ENCODE measurements at regions not wholly inside any gene's neighbourhood (a gene's known extent, or its start where the extent isn't known, plus 50 kb on each side); places are given as distances from the start of the nearest gene placed in this dataset.

DNA sequence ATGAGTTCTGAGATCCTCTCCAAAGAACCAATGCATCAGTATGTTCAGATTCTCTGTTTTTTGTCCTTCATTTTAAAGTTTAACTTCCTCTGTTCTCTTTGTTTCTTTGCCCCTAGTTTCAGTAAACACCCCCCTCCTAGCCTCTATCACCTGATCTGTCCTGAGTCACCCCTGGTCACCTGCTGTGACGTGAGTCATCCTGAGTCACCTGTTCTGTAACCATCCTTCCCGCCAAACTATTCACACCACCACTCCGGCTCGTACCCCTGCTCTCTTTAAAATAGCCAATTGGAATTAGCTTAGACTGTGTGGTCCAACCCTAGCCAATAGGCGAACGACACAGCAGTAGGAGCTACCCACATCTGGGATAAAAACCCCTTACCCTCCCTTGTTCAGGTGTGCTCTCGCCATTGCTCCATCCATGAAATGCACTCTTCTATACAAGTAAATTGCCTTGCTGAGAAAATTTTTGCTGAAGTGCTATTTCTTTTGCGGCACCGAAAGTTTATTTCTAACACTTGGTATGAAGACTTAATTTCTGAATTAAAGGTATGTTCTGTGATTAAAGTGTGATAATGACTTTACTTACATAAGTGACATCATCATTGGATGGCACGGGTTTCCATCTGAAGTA lies 318.4 kb downstream of the AASDHPPT start:
- DNase-seq (ENCODE audit: low spot score) (no peak), ATAC-seq (ENCODE audit: insufficient number of reproducible peaks, low FRiP score, low read depth) (no peak)
- TF ChIP-seq, protein P1, sequence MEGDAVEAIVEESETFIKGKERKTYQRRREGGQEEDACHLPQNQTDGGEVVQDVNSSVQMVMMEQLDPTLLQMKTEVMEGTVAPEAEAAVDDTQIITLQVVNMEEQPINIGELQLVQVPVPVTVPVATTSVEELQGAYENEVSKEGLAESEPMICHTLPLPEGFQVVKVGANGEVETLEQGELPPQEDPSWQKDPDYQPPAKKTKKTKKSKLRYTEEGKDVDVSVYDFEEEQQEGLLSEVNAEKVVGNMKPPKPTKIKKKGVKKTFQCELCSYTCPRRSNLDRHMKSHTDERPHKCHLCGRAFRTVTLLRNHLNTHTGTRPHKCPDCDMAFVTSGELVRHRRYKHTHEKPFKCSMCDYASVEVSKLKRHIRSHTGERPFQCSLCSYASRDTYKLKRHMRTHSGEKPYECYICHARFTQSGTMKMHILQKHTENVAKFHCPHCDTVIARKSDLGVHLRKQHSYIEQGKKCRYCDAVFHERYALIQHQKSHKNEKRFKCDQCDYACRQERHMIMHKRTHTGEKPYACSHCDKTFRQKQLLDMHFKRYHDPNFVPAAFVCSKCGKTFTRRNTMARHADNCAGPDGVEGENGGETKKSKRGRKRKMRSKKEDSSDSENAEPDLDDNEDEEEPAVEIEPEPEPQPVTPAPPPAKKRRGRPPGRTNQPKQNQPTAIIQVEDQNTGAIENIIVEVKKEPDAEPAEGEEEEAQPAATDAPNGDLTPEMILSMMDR (IDR thresholded peaks at IDR 0.05), result no peak
- Histone ChIP-seq H3K36me3 (no peaks in the 10 kb centered on the region), H3K27me3 (replicated peaks; ENCODE audit: insufficient read depth) (no peaks in the 10 kb centered on the region), H3K4me1 (ENCODE audit: control insufficient read depth in 1 of 2, low read depth in 2 of 2) (no peaks in the 10 kb centered on the region), H3K27ac (no peak overlapping the region), H3K4me3 (no peak overlapping the region), H3K9me3 (no peaks in the 10 kb centered on the region)

DNA sequence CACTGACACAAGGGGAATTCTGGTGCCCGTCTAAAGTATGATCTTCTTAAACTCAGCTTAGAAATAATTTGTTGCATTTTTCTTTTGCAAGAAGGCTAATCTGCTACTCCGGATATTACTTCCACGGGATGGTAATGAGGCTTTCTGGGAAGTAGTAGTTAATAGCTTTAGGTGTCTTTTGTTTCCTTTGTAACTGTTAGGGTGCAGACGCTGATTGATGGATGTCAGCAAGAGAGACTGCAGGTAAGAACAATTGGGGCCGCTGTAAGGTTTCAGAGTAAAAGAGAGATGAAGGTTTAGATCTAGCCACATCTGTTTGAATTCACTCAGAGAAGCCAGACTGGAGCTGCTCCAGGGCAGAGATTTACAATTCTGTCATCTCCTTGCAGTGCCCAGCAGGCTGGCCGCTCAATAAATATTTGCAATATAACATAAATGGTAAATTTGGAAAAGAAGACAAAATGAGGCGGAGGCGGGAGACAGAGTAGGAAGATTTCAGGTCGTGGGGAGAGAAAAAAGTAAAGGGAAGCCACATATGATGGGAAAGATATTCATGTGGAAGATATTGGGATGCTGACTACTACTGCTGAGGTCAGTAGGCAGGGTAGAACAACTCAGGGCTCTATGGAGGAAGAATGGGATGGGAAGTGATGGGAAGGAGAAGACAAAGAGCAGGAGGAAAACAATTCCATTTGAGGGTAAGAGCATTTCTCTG lies 320.5 kb downstream of the AASDHPPT start:
- Histone ChIP-seq H3K4me3 (no peak overlapping the region), H3K36me3 (no peaks in the 10 kb centered on the region), H3K4me1 (ENCODE audit: control insufficient read depth in 1 of 2, low read depth in 2 of 2) (no peaks in the 10 kb centered on the region), H3K9me3 (no peaks in the 10 kb centered on the region), H3K27me3 (replicated peaks; ENCODE audit: insufficient read depth) (no peaks in the 10 kb centered on the region), H3K27ac (no peak overlapping the region)
- DNase-seq (ENCODE audit: low spot score) (no peak), ATAC-seq (ENCODE audit: insufficient number of reproducible peaks, low FRiP score, low read depth) (no peak)
- TF ChIP-seq, protein P1 (IDR thresholded peaks at IDR 0.05), result no peak

DNA sequence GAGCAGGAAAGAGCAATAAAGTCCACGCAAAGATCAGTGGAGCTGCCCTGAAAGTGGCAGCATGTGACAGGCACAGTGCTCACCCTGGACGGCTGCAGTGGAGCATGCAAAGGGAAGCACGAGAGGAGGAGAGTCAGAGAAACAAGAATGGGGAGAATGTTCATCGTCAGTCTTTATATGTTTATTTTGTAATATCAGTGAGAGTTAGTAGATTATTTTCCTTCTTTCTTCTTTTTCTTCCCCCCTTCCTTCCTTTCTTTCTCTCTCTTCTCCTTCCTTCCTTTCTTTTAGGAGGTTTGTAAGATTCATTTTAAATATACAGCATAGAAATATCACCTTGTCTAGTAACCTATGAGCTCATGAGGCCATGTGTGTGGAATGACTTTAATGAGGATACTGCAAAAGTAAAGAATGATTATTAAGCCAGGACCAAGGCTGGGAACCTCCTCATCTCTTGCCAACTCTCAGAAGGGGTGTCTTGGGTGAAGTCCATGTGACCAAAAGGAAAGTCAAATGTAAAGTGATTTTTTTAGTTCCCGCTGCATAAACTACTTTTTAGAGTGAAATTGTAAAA lies 321.1 kb downstream of the AASDHPPT start:
- Histone ChIP-seq H3K36me3 (no peaks in the 10 kb centered on the region), H3K27me3 (replicated peaks; ENCODE audit: insufficient read depth) (no peaks in the 10 kb centered on the region), H3K4me1 (ENCODE audit: control insufficient read depth in 1 of 2, low read depth in 2 of 2) (no peaks in the 10 kb centered on the region), H3K4me3 (no peak overlapping the region), H3K27ac (no peak overlapping the region), H3K9me3 (no peaks in the 10 kb centered on the region)
- ATAC-seq (ENCODE audit: insufficient number of reproducible peaks, low FRiP score, low read depth) (no peak), DNase-seq (ENCODE audit: low spot score) (no peak)
- TF ChIP-seq, protein P1 (IDR thresholded peaks at IDR 0.05), result no peak

DNA sequence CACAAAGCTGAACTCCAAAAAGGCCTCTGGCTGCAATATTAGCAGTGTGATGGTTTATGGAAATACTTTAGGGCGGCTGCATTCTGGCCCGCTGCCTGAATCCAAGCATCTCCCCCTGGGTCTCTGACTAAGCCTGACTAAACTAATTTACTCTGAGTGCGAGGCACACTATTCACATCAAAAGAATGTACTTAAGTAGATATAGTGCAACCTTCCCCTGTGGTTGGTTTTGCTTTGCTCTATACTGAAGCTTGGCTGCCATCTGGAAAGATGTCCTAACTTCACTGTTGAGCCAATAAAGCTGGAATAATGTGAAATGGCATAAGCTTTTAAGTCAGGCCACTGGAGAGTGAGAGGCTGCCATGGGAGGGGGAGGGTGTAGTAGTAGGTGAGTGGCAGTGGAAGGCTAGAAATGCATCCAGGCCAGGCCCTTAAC lies 321.6 kb downstream of the AASDHPPT start:
- Histone ChIP-seq H3K27me3 (replicated peaks; ENCODE audit: insufficient read depth) (no peaks in the 10 kb centered on the region), H3K9me3 (no peaks in the 10 kb centered on the region), H3K27ac (peak overlapping the region in 1 of 2 donors; percentile 12), H3K4me1 (ENCODE audit: control insufficient read depth in 1 of 2, low read depth in 2 of 2) (no peaks in the 10 kb centered on the region), H3K4me3 (no peak overlapping the region), H3K36me3 (no peaks in the 10 kb centered on the region)
- DNase-seq (ENCODE audit: low spot score), result no peak
- no peak for ATAC-seq (ENCODE audit: insufficient number of reproducible peaks, low FRiP score, low read depth)
- TF ChIP-seq, protein P1 (IDR thresholded peaks at IDR 0.05), result no peak

DNA sequence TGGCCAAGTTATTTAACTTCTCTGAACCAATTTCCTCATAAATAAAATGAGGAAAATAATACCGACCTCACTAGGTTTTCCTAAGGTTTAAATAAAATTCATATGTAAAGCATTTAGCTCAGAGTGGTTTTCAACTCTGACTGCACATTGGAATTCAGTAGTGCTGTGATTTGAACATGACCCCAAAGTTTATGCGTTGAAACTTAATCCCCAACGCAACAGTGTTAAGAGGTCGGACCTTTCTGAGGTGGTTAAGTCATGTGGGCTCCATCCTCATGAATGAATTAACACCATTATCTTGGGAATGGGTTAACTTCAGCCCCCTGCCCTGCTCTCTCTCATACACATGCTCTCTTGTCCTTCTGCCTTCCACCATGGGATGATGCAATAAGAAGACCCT lies 322.2 kb downstream of the AASDHPPT start:
- Histone ChIP-seq H3K9me3 (no peaks in the 10 kb centered on the region), H3K4me3 (no peak overlapping the region), H3K36me3 (no peaks in the 10 kb centered on the region), H3K27ac (peak overlapping the region in 1 of 2 donors; percentile 12), H3K27me3 (replicated peaks; ENCODE audit: insufficient read depth) (no peaks in the 10 kb centered on the region), H3K4me1 (ENCODE audit: control insufficient read depth in 1 of 2, low read depth in 2 of 2) (no peaks in the 10 kb centered on the region)
- ATAC-seq (ENCODE audit: insufficient number of reproducible peaks, low FRiP score, low read depth), result no peak
- TF ChIP-seq, protein P1 (IDR thresholded peaks at IDR 0.05), result no peak
- no peak for DNase-seq (ENCODE audit: low spot score)
